NB4 (cell line): ENCODE measurements at regions not wholly inside any gene's neighbourhood (a gene's known extent, or its start where the extent isn't known, plus 50 kb on each side); places are given as distances from the start of the nearest gene placed in this dataset.
"Not testable (repeated sequence)": the region's sequence is repeated elsewhere in the genome, so short reads cannot be mapped to it uniquely, and the experiment has no call there.

Source experiments
- POLR2A ChIP-seq: IDR thresholded peaks from 2 replicates; pipeline ENCODE4 v1.6.1; 2011; ENCODE audit warnings: mild to moderate bottlenecking; ENCODE audit not compliant: insufficient read length; ENCODE audit errors: extremely low read depth
- TF ChIP-seq, protein P1 (sequence below): IDR thresholded peaks from one replicate; pipeline ENCODE4 v1.5.1; 2012; ENCODE audit warnings: low read depth, low read length

DNA sequence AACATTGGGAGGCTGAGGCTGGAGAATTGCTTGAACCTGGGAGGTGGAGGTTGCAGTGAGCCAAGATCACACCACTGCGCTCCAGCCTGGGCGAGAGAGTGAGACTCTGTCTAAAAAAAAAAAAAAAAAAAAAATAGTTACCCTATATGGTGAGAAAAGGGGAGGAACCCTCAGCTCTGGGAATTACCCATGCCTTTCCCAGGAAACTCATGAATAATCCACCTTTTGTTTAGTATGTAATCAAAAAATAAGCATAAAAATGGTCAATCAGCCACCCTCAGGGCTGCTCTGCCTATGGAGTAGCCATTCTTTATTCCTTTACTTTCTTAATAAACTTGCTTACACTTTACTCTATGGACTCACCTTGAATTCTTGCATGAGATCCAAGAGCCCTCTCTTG is 140.4 kb downstream of the FHIP1A start:
- TF ChIP-seq, protein P1, sequence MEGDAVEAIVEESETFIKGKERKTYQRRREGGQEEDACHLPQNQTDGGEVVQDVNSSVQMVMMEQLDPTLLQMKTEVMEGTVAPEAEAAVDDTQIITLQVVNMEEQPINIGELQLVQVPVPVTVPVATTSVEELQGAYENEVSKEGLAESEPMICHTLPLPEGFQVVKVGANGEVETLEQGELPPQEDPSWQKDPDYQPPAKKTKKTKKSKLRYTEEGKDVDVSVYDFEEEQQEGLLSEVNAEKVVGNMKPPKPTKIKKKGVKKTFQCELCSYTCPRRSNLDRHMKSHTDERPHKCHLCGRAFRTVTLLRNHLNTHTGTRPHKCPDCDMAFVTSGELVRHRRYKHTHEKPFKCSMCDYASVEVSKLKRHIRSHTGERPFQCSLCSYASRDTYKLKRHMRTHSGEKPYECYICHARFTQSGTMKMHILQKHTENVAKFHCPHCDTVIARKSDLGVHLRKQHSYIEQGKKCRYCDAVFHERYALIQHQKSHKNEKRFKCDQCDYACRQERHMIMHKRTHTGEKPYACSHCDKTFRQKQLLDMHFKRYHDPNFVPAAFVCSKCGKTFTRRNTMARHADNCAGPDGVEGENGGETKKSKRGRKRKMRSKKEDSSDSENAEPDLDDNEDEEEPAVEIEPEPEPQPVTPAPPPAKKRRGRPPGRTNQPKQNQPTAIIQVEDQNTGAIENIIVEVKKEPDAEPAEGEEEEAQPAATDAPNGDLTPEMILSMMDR = not testable (repeated sequence)
- not testable (repeated sequence) for TF ChIP-seq POLR2A
